ENCODE measurements at regions not wholly inside any gene's neighbourhood (a gene's known extent, or its start where the extent isn't known, plus 50 kb on each side); places are given as distances from the start of the nearest gene placed in this dataset.

DNA sequence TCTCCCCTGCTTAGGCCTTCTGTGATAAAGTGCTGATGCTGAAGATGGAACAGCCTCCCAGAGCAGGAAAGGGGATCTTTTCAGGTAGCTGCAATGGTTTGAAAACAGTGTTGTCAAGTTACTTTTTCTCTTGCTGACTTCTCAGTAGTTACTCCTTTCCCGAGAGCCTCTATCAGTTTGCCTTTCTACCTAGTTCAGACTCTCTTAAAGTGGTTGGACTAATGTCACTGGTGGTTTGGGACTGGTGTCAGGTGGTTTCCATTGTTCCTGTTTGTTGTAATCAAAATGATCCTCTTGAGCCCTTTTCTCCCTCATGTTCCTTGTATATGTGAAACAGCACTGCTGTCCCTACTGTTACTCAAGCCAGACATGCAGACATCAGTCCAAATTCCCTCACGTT is 91.4 kb downstream of the FAM217A start:
- TF ChIP-seq, protein P1, sequence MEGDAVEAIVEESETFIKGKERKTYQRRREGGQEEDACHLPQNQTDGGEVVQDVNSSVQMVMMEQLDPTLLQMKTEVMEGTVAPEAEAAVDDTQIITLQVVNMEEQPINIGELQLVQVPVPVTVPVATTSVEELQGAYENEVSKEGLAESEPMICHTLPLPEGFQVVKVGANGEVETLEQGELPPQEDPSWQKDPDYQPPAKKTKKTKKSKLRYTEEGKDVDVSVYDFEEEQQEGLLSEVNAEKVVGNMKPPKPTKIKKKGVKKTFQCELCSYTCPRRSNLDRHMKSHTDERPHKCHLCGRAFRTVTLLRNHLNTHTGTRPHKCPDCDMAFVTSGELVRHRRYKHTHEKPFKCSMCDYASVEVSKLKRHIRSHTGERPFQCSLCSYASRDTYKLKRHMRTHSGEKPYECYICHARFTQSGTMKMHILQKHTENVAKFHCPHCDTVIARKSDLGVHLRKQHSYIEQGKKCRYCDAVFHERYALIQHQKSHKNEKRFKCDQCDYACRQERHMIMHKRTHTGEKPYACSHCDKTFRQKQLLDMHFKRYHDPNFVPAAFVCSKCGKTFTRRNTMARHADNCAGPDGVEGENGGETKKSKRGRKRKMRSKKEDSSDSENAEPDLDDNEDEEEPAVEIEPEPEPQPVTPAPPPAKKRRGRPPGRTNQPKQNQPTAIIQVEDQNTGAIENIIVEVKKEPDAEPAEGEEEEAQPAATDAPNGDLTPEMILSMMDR (conservative IDR thresholded peaks at IDR 0.05; ENCODE audit: low read depth, low read length), result no peak

DNA sequence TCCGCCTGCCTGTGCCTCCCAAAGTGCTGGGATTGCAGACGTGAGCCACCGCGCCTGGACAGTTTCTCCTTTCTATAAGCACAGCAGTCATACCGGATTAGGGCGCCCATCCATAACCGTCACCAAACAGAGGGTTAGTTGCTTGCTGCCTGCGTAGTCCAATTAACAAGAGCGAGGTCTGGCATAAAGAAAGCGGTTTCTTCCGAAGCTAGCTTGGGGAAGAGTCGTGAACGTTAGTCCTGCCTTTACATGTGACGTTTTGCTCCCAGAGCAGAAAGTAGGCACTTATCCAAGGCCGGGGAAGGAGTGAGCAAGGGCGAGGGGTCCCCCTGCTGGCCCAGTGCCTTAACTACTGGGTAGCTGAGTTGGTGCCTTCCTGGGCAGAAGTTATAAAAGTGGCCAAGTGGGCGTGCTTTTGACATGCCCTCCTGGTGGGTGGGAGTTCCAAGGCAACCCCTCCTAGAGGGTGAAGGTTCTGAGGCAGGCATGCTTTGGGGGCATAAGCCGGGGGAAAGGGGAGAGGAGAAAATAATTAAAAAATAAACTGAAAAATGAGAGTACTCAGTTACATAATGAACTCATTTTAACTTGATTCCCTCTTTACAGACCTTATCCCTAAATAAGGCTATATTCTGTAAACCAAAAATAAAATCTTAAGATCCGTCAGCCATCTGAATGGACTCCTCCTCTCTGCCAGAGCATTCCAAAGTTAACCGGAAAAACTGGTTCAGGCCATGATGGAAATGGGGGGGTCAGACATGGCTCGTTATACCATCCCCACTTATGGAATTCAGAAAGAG is 88.0 kb downstream of the FAM217A start:
- TF ChIP-seq, protein P1 (conservative IDR thresholded peaks at IDR 0.05; ENCODE audit: low read depth, low read length), result peak; percentile 98
- DNase-seq (ENCODE audit: low read depth), result peak; percentile 79
- H3K4me3 ChIP-seq (ENCODE audit: low read length), result peak overlapping the region; percentile 49

More for the DNA sequence above, 91.4 kb downstream of the FAM217A start:
- DNase-seq (ENCODE audit: low read depth), result no peak
- H3K4me3 ChIP-seq (ENCODE audit: low read length), result no peak overlapping the region

DNA sequence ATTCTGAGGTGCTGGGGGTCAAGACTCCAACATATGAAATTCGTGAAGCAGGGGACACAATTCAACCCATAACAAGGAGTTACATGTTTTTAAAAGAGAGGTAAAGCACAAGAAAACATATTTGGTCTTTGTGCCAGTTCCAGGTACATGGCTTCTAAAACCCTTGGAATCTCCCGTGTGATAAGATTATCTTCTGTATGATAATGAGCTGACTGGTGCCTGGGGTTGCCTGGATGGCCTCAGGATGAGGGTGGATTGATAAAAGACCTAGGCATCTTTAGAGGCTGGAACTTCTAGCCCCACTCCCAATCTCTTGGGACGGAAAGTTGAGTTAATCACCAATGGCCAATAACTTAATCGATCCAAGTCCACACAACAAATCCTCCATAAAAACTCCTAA is 87.0 kb downstream of the FAM217A start:
- H3K4me3 ChIP-seq (ENCODE audit: low read length), result no peak overlapping the region
- TF ChIP-seq, protein P1 (conservative IDR thresholded peaks at IDR 0.05; ENCODE audit: low read depth, low read length), result no peak
- DNase-seq (ENCODE audit: low read depth), result no peak

DNA sequence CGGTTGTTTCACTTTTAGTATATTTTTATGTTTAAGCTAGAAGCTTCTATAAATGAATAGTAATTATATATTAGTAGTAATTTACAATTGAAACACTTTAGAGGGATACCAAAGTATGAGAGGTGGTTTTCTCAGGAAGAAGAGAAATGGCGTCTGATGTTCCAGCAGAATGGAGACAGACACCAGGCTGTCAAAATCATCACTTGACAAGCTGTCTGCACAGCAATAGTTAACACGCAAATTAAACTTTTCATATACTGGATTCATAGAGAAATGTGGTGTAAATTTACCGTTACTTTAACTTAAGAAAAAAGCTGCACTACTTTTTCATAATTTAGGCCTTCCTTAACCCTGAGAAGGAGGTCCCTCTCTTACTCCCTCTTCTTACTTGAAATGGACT is 82.6 kb downstream of the FAM217A start:
- TF ChIP-seq, protein P1 (conservative IDR thresholded peaks at IDR 0.05; ENCODE audit: low read depth, low read length), result no peak
- H3K4me3 ChIP-seq (ENCODE audit: low read length), result no peak overlapping the region
- DNase-seq (ENCODE audit: low read depth), result no peak

DNA sequence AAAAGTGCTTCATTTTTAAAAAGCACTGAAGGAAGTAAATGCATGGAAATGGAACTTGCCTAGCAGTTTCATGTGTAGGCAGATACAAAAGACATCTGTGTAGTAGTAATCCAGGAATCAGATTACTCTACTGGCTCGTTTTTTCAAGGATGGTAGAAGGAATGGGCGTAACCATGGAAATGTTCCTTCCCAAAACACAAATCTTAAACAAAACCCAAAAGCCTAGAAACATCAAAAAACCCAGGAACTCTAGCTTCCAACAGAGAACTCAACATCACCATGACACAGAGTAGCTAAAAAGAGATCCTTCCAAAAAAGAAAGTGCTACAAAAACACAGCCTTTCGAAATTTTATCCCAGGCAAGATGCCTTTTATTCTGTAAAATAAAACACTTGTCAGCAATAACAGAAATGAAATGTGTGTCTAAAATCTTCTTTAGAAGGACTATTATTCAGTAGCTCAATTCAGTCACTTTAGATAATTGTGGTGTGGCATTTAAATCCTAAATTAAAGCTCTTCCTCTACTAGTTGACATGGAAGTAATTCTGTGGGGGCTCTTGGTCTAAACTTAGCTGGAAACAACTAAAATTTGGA is 81.7 kb downstream of the FAM217A start:
- no peak overlapping the region for H3K4me3 ChIP-seq (ENCODE audit: low read length)
- DNase-seq (ENCODE audit: low read depth), result no peak
- TF ChIP-seq, protein P1 (conservative IDR thresholded peaks at IDR 0.05; ENCODE audit: low read depth, low read length), result no peak

DNA sequence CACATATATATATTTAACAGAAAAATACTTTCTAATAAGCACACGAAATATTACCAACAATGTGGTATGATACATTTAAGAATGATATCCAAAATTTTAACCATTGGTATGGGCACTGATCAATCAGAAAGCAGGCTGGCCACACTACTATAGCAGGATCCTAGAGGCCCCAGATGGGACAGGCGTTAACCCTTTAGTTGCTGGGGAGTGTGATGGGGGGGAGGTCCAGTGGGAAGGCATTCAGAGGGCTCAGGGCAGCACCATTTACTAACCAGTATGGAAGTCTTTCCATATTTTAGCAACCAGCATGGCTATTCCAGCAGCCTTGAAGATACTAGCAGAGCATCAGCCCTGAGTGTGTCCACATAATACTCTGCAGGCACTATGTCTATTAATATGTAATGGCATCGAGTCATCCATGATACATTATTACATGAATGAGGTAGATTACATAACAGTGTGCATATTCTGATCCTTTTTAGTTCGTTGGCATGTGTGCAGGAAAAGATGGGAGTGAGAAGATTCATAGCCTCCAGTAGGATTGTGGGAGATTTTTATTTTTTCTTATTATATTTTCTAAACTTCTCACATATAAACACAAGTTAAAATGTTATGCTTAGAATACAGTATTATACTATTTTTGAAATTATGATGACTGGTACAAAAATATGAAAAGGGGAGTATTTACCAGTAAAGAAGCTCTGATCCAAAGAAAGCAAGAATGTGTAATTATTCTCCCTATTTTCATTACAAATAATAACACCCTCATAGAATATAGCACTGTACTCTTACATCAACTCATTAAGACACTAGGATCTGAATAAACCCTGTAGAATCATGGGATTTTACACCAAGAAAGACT is 78.9 kb downstream of the FAM217A start:
- DNase-seq (ENCODE audit: low read depth), result no peak
- H3K4me3 ChIP-seq (ENCODE audit: low read length), result no peak overlapping the region
- TF ChIP-seq, protein P1 (conservative IDR thresholded peaks at IDR 0.05; ENCODE audit: low read depth, low read length), result no peak

Measured in retinal pigment epithelial cell (primary cell).